H1 (cell line): ENCODE measurements at regions not wholly inside any gene's neighbourhood (a gene's known extent, or its start where the extent isn't known, plus 50 kb on each side); places are given as distances from the start of the nearest gene placed in this dataset.

Experiments used
- CTCF ChIA-PET: fragments of 300-600 bp; sonication (Branson Sonifier 250); formaldehyde crosslinking; loops from one replicate; lab custom pipeline; 2021; ENCODE audit not compliant: partially characterized antibody; lab: Charles Lee
- POLR2A ChIA-PET: fragments of 300-600 bp; sonication (Branson Sonifier 250); formaldehyde crosslinking; loops from one replicate; lab custom pipeline; 2021; ENCODE audit warnings: inconsistent platforms; ENCODE audit not compliant: partially characterized antibody; lab: Charles Lee
- DNase-seq, 2 experiments: peaks; one replicate each; pipeline versions ENCODE4 v3.0.0 to v3.0.0-alpha.2; 2010 to 2022; ENCODE audit warnings: low spot score in 2 of 2, low read depth in 1 of 2, mixed read lengths in 1 of 2
- FAIRE-seq: peaks from 2 replicates; lab custom pipeline; 2011; peaks lifted over from hg19 to GRCh38; lab: Jason Lieb, UNC
- H2AFZ ChIP-seq: 2 replicates; pipeline ENCODE4 v1.8.1; 2012; ENCODE audit warnings: low read length, inconsistent platforms
- H2AK5ac ChIP-seq: 2 replicates; pipeline ENCODE4 v1.6.1; 2013; ENCODE audit warnings: low read depth, low read length
- H2BK120ac ChIP-seq: replicated peaks from 2 replicates; pipeline ENCODE3; 2013; ENCODE audit warnings: low read depth, low read length, inconsistent platforms
- H2BK12ac ChIP-seq: 2 replicates; pipeline ENCODE4 v1.6.1; 2013; ENCODE audit warnings: low read depth, low read length
- H2BK15ac ChIP-seq: 2 replicates; pipeline ENCODE4 v1.6.1; 2013; ENCODE audit warnings: low read length
- H2BK20ac ChIP-seq: 2 replicates; pipeline ENCODE4 v1.6.1; 2013; ENCODE audit warnings: low read length
- H2BK5ac ChIP-seq: 2 replicates; pipeline ENCODE4 v1.6.1; 2013; ENCODE audit warnings: low read depth, low read length
- H3K14ac ChIP-seq: 2 replicates; pipeline ENCODE4 v1.6.1; 2013; ENCODE audit warnings: inconsistent platforms; ENCODE audit not compliant: insufficient read length
- H3K18ac ChIP-seq: 2 replicates; pipeline ENCODE4 v1.6.1; 2013; ENCODE audit warnings: low read length; ENCODE audit errors: extremely low read depth
- H3K23ac ChIP-seq: 2 replicates; pipeline ENCODE4 v1.6.1; 2013; ENCODE audit warnings: inconsistent platforms; ENCODE audit not compliant: insufficient read length
- H3K23me2 ChIP-seq: 2 replicates; pipeline ENCODE4 v1.6.1; 2013; ENCODE audit warnings: low read depth, low read length
- H3K27ac ChIP-seq: 2 replicates; pipeline ENCODE4 v1.6.1; 2011; ENCODE audit warnings: low read depth, low read length, inconsistent platforms
- H3K27me3 ChIP-seq, 4 experiments: replicated peaks in 1 of 4; 1 replicate in 1 of 4; 2 replicates in 3 of 4; pipeline versions ENCODE4 v1.6.1 to v1.8.1; 2011 to 2013; ENCODE audit warnings: low read length in 3 of 4, mild to moderate bottlenecking in 3 of 4, inconsistent platforms in 2 of 4, mixed read lengths in 2 of 4, moderate library complexity in 1 of 4; ENCODE audit not compliant: control insufficient read depth in 3 of 4, insufficient read depth in 3 of 4; ENCODE audit errors: extremely low read depth in 1 of 4
- H3K36me3 ChIP-seq, 4 experiments: 2 replicates each; pipeline versions ENCODE4 v1.6.1 to v1.8.1; 2011 to 2013; ENCODE audit warnings: mild to moderate bottlenecking in 4 of 4, low read length in 3 of 4, moderate library complexity in 2 of 4, control low read depth in 1 of 4, inconsistent platforms in 1 of 4; ENCODE audit not compliant: insufficient read depth in 4 of 4, control insufficient read depth in 2 of 4
- H3K4ac ChIP-seq: replicated peaks from 2 replicates; pipeline ENCODE3; 2013; ENCODE audit warnings: low read length, low read depth, mixed read lengths, inconsistent platforms; ENCODE audit not compliant: insufficient read length
- H3K4me1 ChIP-seq, 4 experiments: replicated peaks in 1 of 4; 1 replicate in 1 of 4; 2 replicates in 3 of 4; pipeline versions ENCODE4 v1.6.1 to v1.8.1; 2011 to 2013; ENCODE audit warnings: low read length in 3 of 4, inconsistent platforms in 2 of 4, mixed read lengths in 1 of 4; ENCODE audit not compliant: insufficient read depth in 4 of 4, control insufficient read depth in 3 of 4
- H3K4me2 ChIP-seq, 2 experiments: 2 replicates each; pipeline versions ENCODE4 v1.6.1 to v1.8.1; 2011 to 2013; ENCODE audit warnings: low read depth in 2 of 2, low read length in 2 of 2, control low read depth in 1 of 2, inconsistent platforms in 1 of 2, mild to moderate bottlenecking in 1 of 2; ENCODE audit not compliant: insufficient read depth in 1 of 2
- H3K4me3 ChIP-seq, 4 experiments: fragments of 200-600, 300-600 bp in 1 of 4; sonication (generic), shearing (Covaris generic), sonication (Bioruptor Twin) in 1 of 4; 2 replicates each; pipeline versions ENCODE4 v1.5.1 to v1.8.1; 2011 to 2016; ENCODE audit warnings: low read length in 4 of 4, low read depth in 3 of 4, control low read depth in 2 of 4, inconsistent platforms in 2 of 4, mild to moderate bottlenecking in 2 of 4, mixed read lengths in 1 of 4, moderate library complexity in 1 of 4; ENCODE audit not compliant: insufficient read depth in 2 of 4; ENCODE audit errors: extremely low read depth in 1 of 4
- H3K56ac ChIP-seq: replicated peaks from 2 replicates; pipeline ENCODE3; 2013; ENCODE audit warnings: low read depth, mild to moderate bottlenecking, mixed read lengths, low read length, inconsistent platforms; ENCODE audit not compliant: insufficient read length
- H3K79me1 ChIP-seq: 2 replicates; pipeline ENCODE4 v1.6.1; 2013; ENCODE audit warnings: low read depth, low read length, control low read depth
- H3K79me2 ChIP-seq, 2 experiments: 2 replicates each; pipeline versions ENCODE4 v1.6.1 to v1.8.1; 2012 to 2013; ENCODE audit warnings: low read length in 2 of 2, mild to moderate bottlenecking in 2 of 2, inconsistent platforms in 1 of 2; ENCODE audit not compliant: insufficient read depth in 2 of 2, control insufficient read depth in 1 of 2
- H3K9ac ChIP-seq, 4 experiments: replicated peaks in 1 of 4; 1 replicate in 1 of 4; 2 replicates in 3 of 4; pipeline versions ENCODE4 v1.6.1 to v1.8.1; 2011 to 2013; ENCODE audit warnings: low read depth in 3 of 4, low read length in 3 of 4, control low read depth in 2 of 4, mild to moderate bottlenecking in 2 of 4, moderate library complexity in 2 of 4, inconsistent platforms in 1 of 4; ENCODE audit errors: extremely low read depth in 1 of 4
- H3K9me3 ChIP-seq, 2 experiments: 2 replicates each; pipeline versions ENCODE4 v1.6.1 to v1.8.1; 2012 to 2013; ENCODE audit warnings: mild to moderate bottlenecking in 2 of 2, moderate library complexity in 2 of 2, control low read depth in 1 of 2, inconsistent platforms in 1 of 2, low read depth in 1 of 2, low read length in 1 of 2, mixed read lengths in 1 of 2; ENCODE audit not compliant: insufficient read depth in 2 of 2
- H4K20me1 ChIP-seq, 2 experiments: replicated peaks in 1 of 2; 2 replicates each; pipeline versions ENCODE3 to v1.8.1; 2011 to 2013; ENCODE audit warnings: inconsistent platforms in 2 of 2, low read length in 2 of 2, mild to moderate bottlenecking in 1 of 2; ENCODE audit not compliant: insufficient read depth in 2 of 2, control insufficient read depth in 1 of 2
- H4K5ac ChIP-seq: 2 replicates; pipeline ENCODE4 v1.6.1; 2013; ENCODE audit warnings: low read length, low read depth, mixed read lengths, inconsistent platforms; ENCODE audit not compliant: insufficient read length
- H4K8ac ChIP-seq: 2 replicates; pipeline ENCODE4 v1.8.0; 2013; ENCODE audit warnings: mild to moderate bottlenecking, moderate library complexity, low read length, inconsistent platforms; ENCODE audit not compliant: insufficient read depth; ENCODE audit errors: extremely low read depth
- H4K91ac ChIP-seq: replicated peaks from 2 replicates; pipeline ENCODE3; 2013; ENCODE audit warnings: low read length, mixed read lengths, inconsistent platforms; ENCODE audit not compliant: insufficient read length
- FOSL1 ChIP-seq: IDR thresholded peaks from 2 replicates; pipeline ENCODE4 v1.6.1; 2011; ENCODE audit warnings: mild to moderate bottlenecking, low read depth, low read length, moderate library complexity; ENCODE audit not compliant: insufficient read depth
- GABPA ChIP-seq: IDR thresholded peaks from 2 replicates; pipeline ENCODE4 v1.6.1; 2011; ENCODE audit warnings: mild to moderate bottlenecking, low read length, moderate library complexity, borderline replicate concordance; ENCODE audit not compliant: insufficient read depth
- MAFK ChIP-seq: IDR thresholded peaks from 2 replicates; pipeline ENCODE4 v1.6.1; 2012; ENCODE audit warnings: low read depth, mild to moderate bottlenecking, improper control_type of control experiment, low read length
- SAP30 ChIP-seq: fragments of 300-600 bp; sonication (generic); IDR thresholded peaks from 2 replicates; pipeline ENCODE4 v1.7.1; 2012; ENCODE audit warnings: low read length, moderate library complexity, mild to moderate bottlenecking, inconsistent platforms; ENCODE audit not compliant: insufficient read depth, insufficient replicate concordance
- TAF1 ChIP-seq: IDR thresholded peaks from 2 replicates; pipeline ENCODE4 v1.6.1; 2011; ENCODE audit warnings: mild to moderate bottlenecking, low read depth, low read length
- ZNF274 ChIP-seq: IDR thresholded peaks from 2 replicates; pipeline ENCODE4 v1.7.0; 2012; ENCODE audit warnings: low read length, borderline replicate concordance; ENCODE audit errors: extremely low read depth
- WGBS, 2 experiments: shearing (Covaris generic) in 1 of 2; methylation state at CpG; one replicate each; pipeline versions ENCODE4 v1.1.6 to v1.1.7; 2013 to 2015; ENCODE audit warnings: low lambda C conversion rate in 2 of 2, mixed read lengths in 2 of 2, inconsistent platforms in 1 of 2, low coverage in 1 of 2, missing lambda C conversion rate in 1 of 2; ENCODE audit not compliant: insufficient replicate concordance in 2 of 2, insufficient coverage in 1 of 2, insufficient read length in 1 of 2; ENCODE audit errors: extremely low coverage in 1 of 2, missing lambda C conversion rate in 1 of 2; 5-methylcytosine and 5-hydroxymethylcytosine counted together
- TF ChIP-seq, protein P1 (sequence below): IDR thresholded peaks from 2 replicates; pipeline ENCODE4 v1.6.1; 2011; ENCODE audit warnings: low read length, improper control_type of control experiment
- TF ChIP-seq, protein P2 (sequence below): IDR thresholded peaks from 2 replicates; pipeline ENCODE4 v1.6.1; 2012; ENCODE audit warnings: inconsistent platforms
- TF ChIP-seq, protein P3 (sequence below): IDR thresholded peaks from 2 replicates; pipeline ENCODE4 v1.6.1; 2012; ENCODE audit warnings: inconsistent platforms
- TF ChIP-seq, protein P4 (sequence below), 3 experiments: IDR thresholded peaks; 1 replicate in 2 of 3; 2 replicates in 1 of 3; pipeline versions ENCODE4 v1.5.1 to v1.6.1; 2011; ENCODE audit warnings: low read length in 3 of 3, mild to moderate bottlenecking in 3 of 3, inconsistent platforms in 2 of 3, low read depth in 1 of 3, moderate library complexity in 1 of 3; ENCODE audit not compliant: insufficient read depth in 1 of 3; ENCODE audit errors: control extremely low read depth in 1 of 3

DNA sequence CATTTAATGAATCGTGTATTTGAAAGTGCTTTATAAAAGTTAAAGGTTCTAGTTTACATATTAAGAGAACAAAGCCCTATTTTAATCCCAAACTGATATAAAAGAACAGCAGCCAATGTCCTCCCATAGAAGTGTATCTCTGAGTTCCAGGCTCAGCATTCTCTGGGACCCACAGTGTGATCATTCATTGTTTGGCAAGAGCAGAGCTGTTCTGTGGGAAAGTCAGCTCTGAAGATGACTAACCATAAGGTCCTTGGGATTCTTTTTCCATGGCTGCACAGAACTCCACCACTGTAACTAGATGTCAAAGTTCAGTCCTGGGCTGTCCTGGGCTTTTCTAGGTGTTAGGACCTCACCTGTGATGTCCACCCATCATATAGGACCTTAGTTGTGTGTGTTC lies 157.0 kb upstream of the TLL1 start:
- Histone ChIP-seq H2BK15ac (no peak overlapping the region), H3K4ac (no peak overlapping the region), H3K36me3 (no peaks in the 10 kb centered on the region), H3K79me1 (no peaks in the 10 kb centered on the region), H4K91ac (no peak overlapping the region), H4K20me1 (no peaks in the 10 kb centered on the region), H2BK120ac (no peak overlapping the region), H3K23me2 (no peaks in the 10 kb centered on the region), H2AK5ac (no peak overlapping the region), H3K9me3 (no peaks in the 10 kb centered on the region), H3K9ac (no peak overlapping the region), H3K4me3 (no peak overlapping the region), H3K14ac (no peak overlapping the region), H3K23ac (no peak overlapping the region), H2AFZ (no peak overlapping the region), H2BK12ac (no peak overlapping the region), H3K79me2 (no peaks in the 10 kb centered on the region), H2BK20ac (no peak overlapping the region), H3K18ac (no peak overlapping the region), H2BK5ac (no peak overlapping the region), H4K8ac (no peak overlapping the region), H3K27ac (no peak overlapping the region), H3K56ac (no peak overlapping the region), H4K5ac (no peak overlapping the region), H3K4me1 (no peaks in the 10 kb centered on the region), H3K4me2 (no peak overlapping the region), H3K27me3 (no peaks in the 10 kb centered on the region)
- FAIRE-seq (no peak), DNase-seq (no peak)
- ChIA-PET POLR2A (no interaction called here), CTCF (no interaction called here)
- 90% methylated on average over 1 of the region's 1 CpG; no CpG with 5 or more reads in 1 of the 2 experiments for WGBS, 2 experiments
- TF ChIP-seq TAF1 (no peak), ZNF274 (no peak), SAP30 (no peak), MAFK (no peak), GABPA (no peak), FOSL1 (no peak)
- TF ChIP-seq, protein P1, sequence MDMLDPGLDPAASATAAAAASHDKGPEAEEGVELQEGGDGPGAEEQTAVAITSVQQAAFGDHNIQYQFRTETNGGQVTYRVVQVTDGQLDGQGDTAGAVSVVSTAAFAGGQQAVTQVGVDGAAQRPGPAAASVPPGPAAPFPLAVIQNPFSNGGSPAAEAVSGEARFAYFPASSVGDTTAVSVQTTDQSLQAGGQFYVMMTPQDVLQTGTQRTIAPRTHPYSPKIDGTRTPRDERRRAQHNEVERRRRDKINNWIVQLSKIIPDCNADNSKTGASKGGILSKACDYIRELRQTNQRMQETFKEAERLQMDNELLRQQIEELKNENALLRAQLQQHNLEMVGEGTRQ = no peak
- TF ChIP-seq, protein P2, sequence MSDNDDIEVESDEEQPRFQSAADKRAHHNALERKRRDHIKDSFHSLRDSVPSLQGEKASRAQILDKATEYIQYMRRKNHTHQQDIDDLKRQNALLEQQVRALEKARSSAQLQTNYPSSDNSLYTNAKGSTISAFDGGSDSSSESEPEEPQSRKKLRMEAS = no peak
- TF ChIP-seq, protein P3, sequence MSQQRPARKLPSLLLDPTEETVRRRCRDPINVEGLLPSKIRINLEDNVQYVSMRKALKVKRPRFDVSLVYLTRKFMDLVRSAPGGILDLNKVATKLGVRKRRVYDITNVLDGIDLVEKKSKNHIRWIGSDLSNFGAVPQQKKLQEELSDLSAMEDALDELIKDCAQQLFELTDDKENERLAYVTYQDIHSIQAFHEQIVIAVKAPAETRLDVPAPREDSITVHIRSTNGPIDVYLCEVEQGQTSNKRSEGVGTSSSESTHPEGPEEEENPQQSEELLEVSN = no peak
- TF ChIP-seq, protein P4, sequence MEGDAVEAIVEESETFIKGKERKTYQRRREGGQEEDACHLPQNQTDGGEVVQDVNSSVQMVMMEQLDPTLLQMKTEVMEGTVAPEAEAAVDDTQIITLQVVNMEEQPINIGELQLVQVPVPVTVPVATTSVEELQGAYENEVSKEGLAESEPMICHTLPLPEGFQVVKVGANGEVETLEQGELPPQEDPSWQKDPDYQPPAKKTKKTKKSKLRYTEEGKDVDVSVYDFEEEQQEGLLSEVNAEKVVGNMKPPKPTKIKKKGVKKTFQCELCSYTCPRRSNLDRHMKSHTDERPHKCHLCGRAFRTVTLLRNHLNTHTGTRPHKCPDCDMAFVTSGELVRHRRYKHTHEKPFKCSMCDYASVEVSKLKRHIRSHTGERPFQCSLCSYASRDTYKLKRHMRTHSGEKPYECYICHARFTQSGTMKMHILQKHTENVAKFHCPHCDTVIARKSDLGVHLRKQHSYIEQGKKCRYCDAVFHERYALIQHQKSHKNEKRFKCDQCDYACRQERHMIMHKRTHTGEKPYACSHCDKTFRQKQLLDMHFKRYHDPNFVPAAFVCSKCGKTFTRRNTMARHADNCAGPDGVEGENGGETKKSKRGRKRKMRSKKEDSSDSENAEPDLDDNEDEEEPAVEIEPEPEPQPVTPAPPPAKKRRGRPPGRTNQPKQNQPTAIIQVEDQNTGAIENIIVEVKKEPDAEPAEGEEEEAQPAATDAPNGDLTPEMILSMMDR (IDR thresholded peaks at IDR 0.05; ENCODE audit: control extremely low read depth in 1 of 3, insufficient read depth in 1 of 3, low read depth in 1 of 3, low read length in 3 of 3) = no peak
